Gastrocnemius medialis (tissue), 4 donors: ENCODE measurements at regions not wholly inside any gene's neighbourhood (a gene's known extent, or its start where the extent isn't known, plus 50 kb on each side); places are given as distances from the start of the nearest gene placed in this dataset.

ENCODE experiments used
- CTCF ChIP-seq, 5 experiments: fragments of 450-650 bp in 3 of 5; fragments of 200-600 bp in 2 of 5; sonication (generic) in 2 of 5; IDR thresholded peaks in 4 of 5; conservative IDR thresholded peaks in 1 of 5; 1 replicate in 4 of 5; 2 replicates in 1 of 5; pipeline ENCODE4 v1.5.1; 2016 to 2019; ENCODE audit warnings: antibody characterized with exemption in 5 of 5, mild to moderate bottlenecking in 3 of 5, moderate library complexity in 3 of 5
- POLR2A ChIP-seq, 2 donors: fragments of 450-650 bp; IDR thresholded peaks; one replicate each; pipeline ENCODE4 v1.6.1; 2017; ENCODE audit warnings: antibody characterized with exemption in 2 of 2, mild to moderate bottlenecking in 2 of 2, moderate library complexity in 2 of 2

- TF ChIP-seq CTCF (IDR thresholded peaks at IDR 0.05 in 4 of 5, conservative IDR thresholded peaks at IDR 0.05 in 1 of 5) (no peak), POLR2A (IDR thresholded peaks at IDR 0.05) (no peak)
These were observed 72.3 kb downstream of the CAMK2N1 start for GRCh38 chr1:20413776-20414140.
